ENCODE measurements at regions not wholly inside any gene's neighbourhood (a gene's known extent, or its start where the extent isn't known, plus 50 kb on each side); places are given as distances from the start of the nearest gene placed in this dataset.

- TF ChIP-seq PHF8 (IDR thresholded peaks at IDR 0.05; ENCODE audit: borderline replicate concordance, low read depth) (no peak), POLR2AphosphoS2 (conservative IDR thresholded peaks at IDR 0.05; ENCODE audit: low read length) (no peak), EHMT2 (IDR thresholded peaks at IDR 0.05; ENCODE audit: low read depth) (no peak)
- TF ChIP-seq, protein P1, sequence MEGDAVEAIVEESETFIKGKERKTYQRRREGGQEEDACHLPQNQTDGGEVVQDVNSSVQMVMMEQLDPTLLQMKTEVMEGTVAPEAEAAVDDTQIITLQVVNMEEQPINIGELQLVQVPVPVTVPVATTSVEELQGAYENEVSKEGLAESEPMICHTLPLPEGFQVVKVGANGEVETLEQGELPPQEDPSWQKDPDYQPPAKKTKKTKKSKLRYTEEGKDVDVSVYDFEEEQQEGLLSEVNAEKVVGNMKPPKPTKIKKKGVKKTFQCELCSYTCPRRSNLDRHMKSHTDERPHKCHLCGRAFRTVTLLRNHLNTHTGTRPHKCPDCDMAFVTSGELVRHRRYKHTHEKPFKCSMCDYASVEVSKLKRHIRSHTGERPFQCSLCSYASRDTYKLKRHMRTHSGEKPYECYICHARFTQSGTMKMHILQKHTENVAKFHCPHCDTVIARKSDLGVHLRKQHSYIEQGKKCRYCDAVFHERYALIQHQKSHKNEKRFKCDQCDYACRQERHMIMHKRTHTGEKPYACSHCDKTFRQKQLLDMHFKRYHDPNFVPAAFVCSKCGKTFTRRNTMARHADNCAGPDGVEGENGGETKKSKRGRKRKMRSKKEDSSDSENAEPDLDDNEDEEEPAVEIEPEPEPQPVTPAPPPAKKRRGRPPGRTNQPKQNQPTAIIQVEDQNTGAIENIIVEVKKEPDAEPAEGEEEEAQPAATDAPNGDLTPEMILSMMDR (IDR thresholded peaks at IDR 0.05) = peak; percentile 66
Observed at GRCh38 chr16:58843675-58844074, 109.6 kb upstream of the GOT2 start.
